Kidney (tissue), 13 donors: ENCODE measurements at regions not wholly inside any gene's neighbourhood (a gene's known extent, or its start where the extent isn't known, plus 50 kb on each side); places are given as distances from the start of the nearest gene placed in this dataset.

Experiments used
- DNase-seq, 5 donors: peaks; one replicate each; pipeline ENCODE4 v3.0.0-alpha.2; 2013 to 2020
- FAIRE-seq: peaks from 2 replicates; lab custom pipeline; 2012; peaks lifted over from hg19 to GRCh38; lab: Jason Lieb, UNC
- H3K27ac ChIP-seq, 2 donors: one replicate each; pipeline ENCODE4 v1.7.0; 2013; ENCODE audit warnings: low read depth in 2 of 2, low read length in 2 of 2, inconsistent platforms in 1 of 2
- H3K27me3 ChIP-seq: one replicate; pipeline ENCODE4 v1.7.1; 2013; ENCODE audit warnings: low read length, inconsistent platforms; ENCODE audit not compliant: control insufficient read depth, insufficient read depth
- H3K36me3 ChIP-seq, 3 donors: one replicate each; pipeline versions ENCODE4 v1.7.0 to v1.7.1; 2013; ENCODE audit warnings: low read length in 3 of 3, control low read depth in 1 of 3, inconsistent platforms in 1 of 3; ENCODE audit not compliant: insufficient read depth in 3 of 3, control insufficient read depth in 2 of 3
- H3K4me1 ChIP-seq, 3 donors: one replicate each; pipeline versions ENCODE4 v1.7.0 to v1.7.1; 2013; ENCODE audit warnings: low read length in 3 of 3, inconsistent platforms in 1 of 3, low read depth in 1 of 3; ENCODE audit not compliant: control insufficient read depth in 2 of 3, insufficient read depth in 2 of 3
- H3K4me3 ChIP-seq, 3 donors: one replicate each; pipeline versions ENCODE4 v1.7.0 to v1.8.1; 2013; ENCODE audit warnings: low read length in 3 of 3, control low read depth in 1 of 3, inconsistent platforms in 1 of 3
- H3K9ac ChIP-seq, 3 donors: one replicate each; pipeline versions ENCODE4 v1.7.0 to v1.7.1; 2013; ENCODE audit warnings: low read length in 3 of 3, control low read depth in 1 of 3, inconsistent platforms in 1 of 3
- H3K9me3 ChIP-seq, 3 donors: one replicate each; pipeline versions ENCODE4 v1.7.0 to v1.7.1; 2013; ENCODE audit warnings: low read length in 3 of 3, control low read depth in 1 of 3, inconsistent platforms in 1 of 3; ENCODE audit not compliant: control insufficient read depth in 2 of 3, insufficient read depth in 1 of 3
- CTCF ChIP-seq: IDR thresholded peaks from 3 replicates; pipeline ENCODE4 v1.5.1; 2012; ENCODE audit warnings: mild to moderate bottlenecking, moderate library complexity, borderline replicate concordance; ENCODE audit not compliant: insufficient read depth; ENCODE audit errors: extremely low read depth
- intact Hi-C: fragments of 100-400 bp; cut with DNase I; formaldehyde crosslinking; loops from one replicate; pipeline ENCODE4 v1.11.1; 2022
- donor health status: control.
- donor health status: control.
- donor health status: control.
- donor health status: control.
- donor health status: control.
- donor health status: DM: yes; HTN: yes; CAD: no.
- donor health status: Normal renal cell carcinoma (clear cell type).

- H3K27me3 ChIP-seq = no peaks in the 10 kb centered on the region
- TF ChIP-seq CTCF = no peak
- intact Hi-C loops = no loop called here
- no peaks in the 10 kb centered on the region for H3K36me3 ChIP-seq
- FAIRE-seq (no peak), DNase-seq (no peak)
- H3K4me1 ChIP-seq = no peaks in the 10 kb centered on the region
- no peak overlapping the region for H3K27ac ChIP-seq
- no peak overlapping the region for H3K9ac ChIP-seq
- no peak overlapping the region for H3K4me3 ChIP-seq
- H3K9me3 ChIP-seq = no peaks in the 10 kb centered on the region
These were observed 728.3 kb downstream of the EPHA7 start for GRCh38 chr6:92690997-92691599.

- H3K36me3 ChIP-seq = no peaks in the 10 kb centered on the region
- no peak overlapping the region for H3K4me3 ChIP-seq
- H3K9me3 ChIP-seq = no peaks in the 10 kb centered on the region
- H3K27ac ChIP-seq = no peak overlapping the region
- H3K4me1 ChIP-seq = no peaks in the 10 kb centered on the region
- intact Hi-C loops = no loop called here
- no peak for TF ChIP-seq CTCF
- DNase-seq (no peak), FAIRE-seq (no peak)
- H3K9ac ChIP-seq = no peak overlapping the region
- H3K27me3 ChIP-seq = no peaks in the 10 kb centered on the region
These were observed 731.0 kb downstream of the EPHA7 start for GRCh38 chr6:92688342-92688741.

- H3K27ac ChIP-seq = no peak overlapping the region
- intact Hi-C loops = no loop called here
- no peaks in the 10 kb centered on the region for H3K4me1 ChIP-seq
- no peaks in the 10 kb centered on the region for H3K9me3 ChIP-seq
- FAIRE-seq = no peak
- no peak overlapping the region for H3K4me3 ChIP-seq
- no peaks in the 10 kb centered on the region for H3K36me3 ChIP-seq
- no peak for DNase-seq
- H3K27me3 ChIP-seq = no peaks in the 10 kb centered on the region
- no peak overlapping the region for H3K9ac ChIP-seq
- TF ChIP-seq CTCF = no peak
These were observed 732.1 kb downstream of the EPHA7 start for GRCh38 chr6:92687278-92687677.

- H3K27me3 ChIP-seq = no peaks in the 10 kb centered on the region
- TF ChIP-seq CTCF = no peak
- no peaks in the 10 kb centered on the region for H3K9me3 ChIP-seq
- no peak overlapping the region for H3K27ac ChIP-seq
- H3K9ac ChIP-seq = no peak overlapping the region
- DNase-seq = no peak
- H3K36me3 ChIP-seq = no peaks in the 10 kb centered on the region
- no peak overlapping the region for H3K4me3 ChIP-seq
- FAIRE-seq = no peak
- no peaks in the 10 kb centered on the region for H3K4me1 ChIP-seq
- intact Hi-C loops = no loop called here
These were observed 735.0 kb downstream of the EPHA7 start for GRCh38 chr6:92684386-92684785.
